K562 (cell line): ENCODE measurements at regions not wholly inside any gene's neighbourhood (a gene's known extent, or its start where the extent isn't known, plus 50 kb on each side); places are given as distances from the start of the nearest gene placed in this dataset.

Experiments
- BRCA1 ChIP-seq, 2 experiments: fragments of 450-650 bp in 1 of 2; sonication (generic) in 1 of 2; formaldehyde crosslinking in 1 of 2; IDR thresholded peaks; 2 replicates each; pipeline versions ENCODE4 v1.5.0 to v1.6.1; 2017 to 2020; ENCODE audit warnings: mild to moderate bottlenecking in 1 of 2, missing genetic modification reagents in 1 of 2
- HNRNPUL1 ChIP-seq: fragments of 200-400 bp; formaldehyde crosslinking; IDR thresholded peaks from 2 replicates; pipeline ENCODE4 v1.6.1; 2017; ENCODE audit warnings: low read length
- POLR2AphosphoS5 ChIP-seq: IDR thresholded peaks from 2 replicates; pipeline ENCODE4 v1.6.1; 2011; ENCODE audit warnings: mild to moderate bottlenecking, low read depth, low read length, moderate library complexity; ENCODE audit not compliant: control insufficient read depth, insufficient read depth

DNA sequence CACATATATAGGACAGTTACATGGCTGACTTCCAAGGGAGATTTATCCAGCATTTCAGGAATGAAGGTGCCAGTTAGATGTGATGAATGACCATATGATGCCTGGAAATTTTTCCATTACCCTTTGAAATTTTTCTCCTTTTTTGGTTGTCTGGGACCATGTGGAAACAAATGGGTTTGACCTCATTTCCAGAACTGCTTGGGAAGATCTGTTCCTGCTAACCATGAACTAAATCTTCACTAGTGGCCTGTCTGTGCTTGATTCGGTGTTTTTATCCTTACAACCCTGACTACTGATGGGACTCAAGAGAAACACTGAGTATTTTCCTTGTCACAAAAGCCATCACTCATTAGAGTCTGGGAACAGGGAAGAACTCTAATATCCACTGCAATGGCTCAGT is 409.4 kb downstream of the PDCD6IP start:
- TF ChIP-seq HNRNPUL1 (no peak), POLR2AphosphoS5 (no peak), BRCA1 (IDR thresholded peaks at IDR 0.05) (no peak), BRCA1 (CRISPR knock-in tag; IDR thresholded peaks at IDR 0.05) (no peak)
